ENCODE measurements at regions not wholly inside any gene's neighbourhood (a gene's known extent, or its start where the extent isn't known, plus 50 kb on each side); places are given as distances from the start of the nearest gene placed in this dataset.

DNA sequence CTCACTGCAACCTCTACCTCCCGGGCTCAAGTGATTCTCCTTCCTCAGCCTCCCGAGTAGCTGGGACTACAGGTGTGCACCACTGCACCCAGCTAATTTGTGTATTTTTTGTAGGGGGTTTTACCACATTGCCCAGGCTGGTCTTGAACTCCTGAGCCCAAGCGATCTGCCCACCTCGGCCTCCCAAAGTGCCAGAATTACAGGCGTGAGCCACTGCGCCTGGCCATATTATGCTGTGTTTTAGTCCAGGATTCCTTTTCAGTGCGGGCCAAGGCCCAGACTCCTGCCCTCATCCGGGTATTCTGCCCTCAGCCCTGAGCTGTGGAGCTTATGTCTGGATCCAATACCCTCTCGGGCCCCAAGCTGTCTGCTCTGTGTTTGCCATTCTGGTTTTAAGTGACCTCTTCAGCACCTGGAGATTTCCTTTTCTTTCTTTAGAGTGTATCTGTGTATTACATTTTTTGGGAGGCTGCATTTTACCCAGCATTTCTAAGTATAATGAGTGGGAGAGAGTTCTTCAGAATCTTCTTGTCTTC, 114.9 kb downstream of the BUB3 start:
- no peak overlapping the region for H3K4me3 ChIP-seq
- no peaks in the 10 kb centered on the region for H4K20me1 ChIP-seq (ENCODE audit: insufficient read depth)
- no peak overlapping the region for H2AFZ ChIP-seq
- no peaks in the 10 kb centered on the region for H3K9me2 ChIP-seq (ENCODE audit: insufficient read depth)
- H3K27me3 ChIP-seq (replicated peaks; ENCODE audit: insufficient read depth) = no peaks in the 10 kb centered on the region; the same call in 1 of the 2 replicates
- no peak for DNase-seq
- no peaks in the 10 kb centered on the region for H3K36me3 ChIP-seq (ENCODE audit: low read depth)
- H3K27ac ChIP-seq = no peak overlapping the region
- in situ Hi-C loops (cut with MboI) = no loop called here
- 63 to 67% methylated on average over 9 of the region's 9 CpGs for WGBS, 2 experiments (ENCODE audit: low coverage in 1 of 2, low lambda C conversion rate in 2 of 2, missing lambda C conversion rate in 2 of 2)
- no peak overlapping the region for H3K4me2 ChIP-seq (ENCODE audit: unreplicated experiment)
- H3K79me2 ChIP-seq (ENCODE audit: insufficient read depth) = no peaks in the 10 kb centered on the region
- no peaks in the 10 kb centered on the region for H3K9me3 ChIP-seq (ENCODE audit: low read depth)
- H3K4me1 ChIP-seq (ENCODE audit: insufficient read depth) = peaks cover 8% of the 10 kb centered on the region; the same call in 1 of the 2 replicates
- no peaks in the 10 kb centered on the region for H3F3A ChIP-seq (ENCODE audit: insufficient read depth)
- TF ChIP-seq EZH2 (IDR thresholded peaks at IDR 0.05; ENCODE audit: insufficient read depth, poor library complexity, severe bottlenecking) = no peak
- TF ChIP-seq EZH2phosphoT487 (IDR thresholded peaks at IDR 0.05; ENCODE audit: insufficient read depth, low read depth) = no peak
- H3K9ac ChIP-seq = no peak overlapping the region

DNA sequence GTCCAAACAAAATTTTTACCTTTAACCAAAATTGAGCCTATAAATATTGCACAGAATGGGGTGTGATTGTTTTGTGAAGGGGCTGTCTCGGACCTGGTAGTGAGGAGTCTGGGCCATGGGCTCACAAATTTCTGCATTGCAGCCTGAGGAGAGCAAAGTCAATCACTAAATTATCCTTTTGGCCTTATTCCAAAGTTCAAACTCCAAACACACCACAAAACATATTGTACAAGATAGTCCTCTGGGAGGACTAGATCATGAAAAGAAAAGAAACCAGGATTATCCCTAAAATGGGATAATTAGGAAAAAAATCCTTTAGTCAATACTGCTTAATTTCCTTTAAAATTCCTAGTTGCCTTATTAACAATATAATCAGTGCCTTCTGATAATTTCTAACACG, 115.5 kb downstream of the BUB3 start:
- in situ Hi-C loops (cut with MboI) = no loop called here
- H3K9ac ChIP-seq = no peak overlapping the region
- no peaks in the 10 kb centered on the region for H3K79me2 ChIP-seq (ENCODE audit: insufficient read depth)
- H3K27ac ChIP-seq = no peak overlapping the region
- TF ChIP-seq EZH2 (IDR thresholded peaks at IDR 0.05; ENCODE audit: insufficient read depth, poor library complexity, severe bottlenecking) = no peak
- H3F3A ChIP-seq (ENCODE audit: insufficient read depth) = no peaks in the 10 kb centered on the region
- H3K4me1 ChIP-seq (ENCODE audit: insufficient read depth) = peaks cover 8% of the 10 kb centered on the region; the same call in 1 of the 2 replicates
- H2AFZ ChIP-seq = no peak overlapping the region
- H3K9me3 ChIP-seq (ENCODE audit: low read depth) = no peaks in the 10 kb centered on the region
- H3K9me2 ChIP-seq (ENCODE audit: insufficient read depth) = no peaks in the 10 kb centered on the region
- 33 to 45% methylated on average over 2 of the region's 2 CpGs for WGBS, 2 experiments (ENCODE audit: low coverage in 1 of 2, low lambda C conversion rate in 2 of 2, missing lambda C conversion rate in 2 of 2)
- no peak for DNase-seq
- no peaks in the 10 kb centered on the region; the same call in 1 of the 2 replicates for H3K27me3 ChIP-seq (replicated peaks; ENCODE audit: insufficient read depth)
- H3K4me2 ChIP-seq (ENCODE audit: unreplicated experiment) = no peak overlapping the region
- no peak overlapping the region for H3K4me3 ChIP-seq
- H4K20me1 ChIP-seq (ENCODE audit: insufficient read depth) = no peaks in the 10 kb centered on the region
- H3K36me3 ChIP-seq (ENCODE audit: low read depth) = no peaks in the 10 kb centered on the region

DNA sequence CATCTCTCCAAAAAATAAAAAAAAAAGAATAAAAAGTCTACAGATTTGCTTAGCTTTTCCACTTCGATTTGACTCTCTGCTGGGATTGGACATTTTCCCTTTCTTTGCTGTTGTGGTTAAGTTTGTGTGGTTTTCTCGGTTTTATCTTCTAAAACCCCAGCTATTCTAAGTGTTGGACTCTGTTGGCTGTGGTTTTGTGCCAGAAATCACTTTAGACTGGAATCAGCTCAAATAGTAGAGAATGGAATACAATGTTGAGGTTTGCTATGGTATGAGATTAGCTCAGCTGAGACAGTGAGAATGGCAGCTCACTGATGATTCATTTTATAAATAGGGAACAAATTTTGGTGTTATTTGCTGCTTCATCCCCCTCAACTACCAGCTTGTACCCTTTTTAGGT, 116.0 kb downstream of the BUB3 start:
- H2AFZ ChIP-seq = no peak overlapping the region
- DNase-seq = peak; percentile 63
- H3K9me3 ChIP-seq (ENCODE audit: low read depth) = no peaks in the 10 kb centered on the region
- no peaks in the 10 kb centered on the region for H3F3A ChIP-seq (ENCODE audit: insufficient read depth)
- no peak overlapping the region for H3K9ac ChIP-seq
- H3K9me2 ChIP-seq (ENCODE audit: insufficient read depth) = no peaks in the 10 kb centered on the region
- peaks cover 4% of the 10 kb centered on the region for H3K27me3 ChIP-seq (replicated peaks; ENCODE audit: insufficient read depth)
- TF ChIP-seq EZH2phosphoT487 (IDR thresholded peaks at IDR 0.05; ENCODE audit: insufficient read depth, low read depth) = no peak
- TF ChIP-seq EZH2 (IDR thresholded peaks at IDR 0.05; ENCODE audit: insufficient read depth, poor library complexity, severe bottlenecking) = no peak
- no peak overlapping the region for H3K4me3 ChIP-seq
- H3K79me2 ChIP-seq (ENCODE audit: insufficient read depth) = no peaks in the 10 kb centered on the region
- H3K27ac ChIP-seq = no peak overlapping the region
- no peaks in the 10 kb centered on the region for H4K20me1 ChIP-seq (ENCODE audit: insufficient read depth)
- H3K4me1 ChIP-seq (ENCODE audit: insufficient read depth) = peaks cover 8% of the 10 kb centered on the region; the same call in 1 of the 2 replicates
- WGBS, 2 experiments (ENCODE audit: low coverage in 1 of 2, low lambda C conversion rate in 2 of 2, missing lambda C conversion rate in 2 of 2) = 39 to 43% methylated on average over 2 of the region's 2 CpGs
- in situ Hi-C loops (cut with MboI) = no loop called here
- no peaks in the 10 kb centered on the region for H3K36me3 ChIP-seq (ENCODE audit: low read depth)
- H3K4me2 ChIP-seq (ENCODE audit: unreplicated experiment) = no peak overlapping the region

DNA sequence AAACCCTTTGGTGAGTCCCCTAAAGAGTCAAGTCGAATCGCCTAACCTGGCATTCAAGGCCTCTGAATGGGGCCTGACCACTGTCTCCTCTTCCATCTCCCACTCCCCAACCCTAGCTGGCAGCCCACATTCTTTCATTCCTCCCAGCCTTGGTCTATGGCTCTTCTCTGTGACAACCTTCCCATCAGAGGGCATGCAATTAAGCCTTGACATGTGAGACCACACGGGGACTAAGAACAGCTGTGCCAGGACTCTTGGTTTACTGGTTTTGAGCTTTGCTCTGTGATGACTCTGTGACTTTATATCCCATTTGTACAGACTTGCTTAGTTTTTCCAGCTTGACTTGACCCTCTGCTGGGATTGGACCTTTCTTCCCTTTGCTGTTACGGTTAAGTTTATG, 116.6 kb downstream of the BUB3 start:
- Histone ChIP-seq H3K79me2 (ENCODE audit: insufficient read depth) (no peaks in the 10 kb centered on the region), H3K4me3 (no peak overlapping the region), H3K4me2 (ENCODE audit: unreplicated experiment) (no peak overlapping the region), H3F3A (ENCODE audit: insufficient read depth) (no peaks in the 10 kb centered on the region), H3K9ac (no peak overlapping the region), H3K9me2 (ENCODE audit: insufficient read depth) (no peaks in the 10 kb centered on the region), H3K27ac (no peak overlapping the region), H4K20me1 (ENCODE audit: insufficient read depth) (no peaks in the 10 kb centered on the region), H3K36me3 (ENCODE audit: low read depth) (no peaks in the 10 kb centered on the region), H3K27me3 (replicated peaks; ENCODE audit: insufficient read depth) (peaks cover 10% of the 10 kb centered on the region), H2AFZ (no peak overlapping the region), H3K9me3 (ENCODE audit: low read depth) (no peaks in the 10 kb centered on the region), H3K4me1 (ENCODE audit: insufficient read depth) (peaks cover 8% of the 10 kb centered on the region; the same call in 1 of the 2 replicates)
- WGBS, 2 experiments (ENCODE audit: low coverage in 1 of 2, low lambda C conversion rate in 2 of 2, missing lambda C conversion rate in 2 of 2) = 72 to 74% methylated on average over 4 of the region's 4 CpGs
- DNase-seq = no peak
- in situ Hi-C loops (cut with MboI) = no loop called here
- no peak for TF ChIP-seq EZH2phosphoT487 (IDR thresholded peaks at IDR 0.05; ENCODE audit: insufficient read depth, low read depth)

DNA sequence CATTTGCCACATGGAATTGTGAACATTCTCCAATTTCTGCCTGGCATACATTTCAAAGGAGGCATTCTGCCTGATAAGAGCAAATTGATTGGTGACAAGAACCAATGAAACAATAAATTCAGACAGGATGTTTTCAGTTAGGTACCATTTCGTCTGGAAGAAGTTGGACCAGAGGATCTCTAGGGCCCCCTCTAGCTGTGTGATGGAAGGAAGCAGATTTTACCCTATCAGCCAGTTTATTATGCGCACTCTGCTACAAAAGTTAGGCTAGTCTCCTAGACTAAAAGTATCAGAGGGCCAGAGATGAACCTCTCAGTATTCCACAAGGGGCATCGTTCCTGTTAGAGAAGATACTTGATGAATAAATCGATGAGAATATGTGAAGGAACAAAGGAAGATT, 118.0 kb downstream of the BUB3 start:
- Histone ChIP-seq H3K9me2 (ENCODE audit: insufficient read depth) (no peaks in the 10 kb centered on the region), H3K36me3 (ENCODE audit: low read depth) (no peaks in the 10 kb centered on the region)
- in situ Hi-C loops (cut with MboI) = no loop called here

More for the DNA sequence above, 118.0 kb downstream of the BUB3 start:
- no peaks in the 10 kb centered on the region for H3F3A ChIP-seq (ENCODE audit: insufficient read depth)
- no peaks in the 10 kb centered on the region for H4K20me1 ChIP-seq (ENCODE audit: insufficient read depth)
- no peak overlapping the region for H2AFZ ChIP-seq
- H3K9ac ChIP-seq = no peak overlapping the region
- 0 out of 2 replicates have a peak, but pooled peaks cover 5% of the 10 kb centered on the region for H3K4me1 ChIP-seq (ENCODE audit: insufficient read depth)
- DNase-seq = peak; percentile 16
- H3K79me2 ChIP-seq (ENCODE audit: insufficient read depth) = no peaks in the 10 kb centered on the region
- TF ChIP-seq EZH2 (IDR thresholded peaks at IDR 0.05; ENCODE audit: insufficient read depth, poor library complexity, severe bottlenecking) = no peak
- peaks cover 10% of the 10 kb centered on the region for H3K27me3 ChIP-seq (replicated peaks; ENCODE audit: insufficient read depth)
- 44 to 48% methylated on average over 4 of the region's 4 CpGs for WGBS, 2 experiments (ENCODE audit: low coverage in 1 of 2, low lambda C conversion rate in 2 of 2, missing lambda C conversion rate in 2 of 2)
- no peak overlapping the region for H3K4me2 ChIP-seq (ENCODE audit: unreplicated experiment)
- no peaks in the 10 kb centered on the region for H3K9me3 ChIP-seq (ENCODE audit: low read depth)
- H3K4me3 ChIP-seq = no peak overlapping the region
- H3K27ac ChIP-seq = no peak overlapping the region

All from GM23248 (cell line).